HL-60 (cell line): ENCODE measurements at regions not wholly inside any gene's neighbourhood (a gene's known extent, or its start where the extent isn't known, plus 50 kb on each side); places are given as distances from the start of the nearest gene placed in this dataset.
"Not testable (repeated sequence)": the region's sequence is repeated elsewhere in the genome, so short reads cannot be mapped to it uniquely, and the experiment has no call there.

Source experiments
- CTCF ChIP-seq: IDR thresholded peaks from one replicate; pipeline ENCODE4 v1.5.1; 2011; ENCODE audit warnings: low read length, control low read depth, inconsistent platforms; ENCODE audit not compliant: insufficient read depth
- GABPA ChIP-seq: IDR thresholded peaks from 2 replicates; pipeline ENCODE4 v1.6.1; 2012; ENCODE audit warnings: low read depth
- POLR2AphosphoS5 ChIP-seq: IDR thresholded peaks from 2 replicates; pipeline ENCODE4 v1.6.1; 2012; ENCODE audit warnings: low read depth
- REST ChIP-seq: IDR thresholded peaks from 2 replicates; pipeline ENCODE4 v1.6.1; 2012; ENCODE audit warnings: low read depth; ENCODE audit not compliant: insufficient replicate concordance
- SPI1 ChIP-seq: IDR thresholded peaks from 2 replicates; pipeline ENCODE4 v1.6.1; 2012; ENCODE audit warnings: low read depth, mild to moderate bottlenecking, borderline replicate concordance

- TF ChIP-seq CTCF, POLR2AphosphoS5, REST, GABPA, SPI1: not testable (repeated sequence)
Measured at GRCh38 chr17:20895426-20895825, 147.4 kb downstream of the USP22 start.
